GM19467 (cell line): ENCODE measurements at regions not wholly inside any gene's neighbourhood (a gene's known extent, or its start where the extent isn't known, plus 50 kb on each side); places are given as distances from the start of the nearest gene placed in this dataset.
"Not testable (repeated sequence)": the region's sequence is repeated elsewhere in the genome, so short reads cannot be mapped to it uniquely, and the experiment has no call there.

ENCODE experiments used
- ATAC-seq: cut with Tn5 transposase; IDR thresholded peaks from one replicate; pipeline ENCODE4 v1.9.1; 2021; ENCODE audit warnings: mild to moderate bottlenecking, moderate library complexity; ENCODE audit not compliant: unreplicated experiment

GRCh38 chr4:129971419-129971818 is 875.5 kb downstream of the C4orf33 start:
- ATAC-seq, result no peak

- ATAC-seq, result no peak
Measured at GRCh38 chr4:129972257-129972656, 876.3 kb downstream of the C4orf33 start.

- ATAC-seq, result no peak
Measured at GRCh38 chr4:129974730-129975129, 878.8 kb downstream of the C4orf33 start.

- ATAC-seq, result no peak
Measured at GRCh38 chr4:129978315-129978714, 882.4 kb downstream of the C4orf33 start.

- no peak for ATAC-seq
Measured at GRCh38 chr4:129988957-129989356, 893.0 kb downstream of the C4orf33 start.

- ATAC-seq, result peak; percentile 88
Measured at GRCh38 chr4:129994715-129995114, 898.8 kb downstream of the C4orf33 start.

GRCh38 chr4:129998436-129999150 is 902.6 kb downstream of the C4orf33 start:
- ATAC-seq, result no peak

- ATAC-seq, result no peak
Measured at GRCh38 chr4:129999156-129999555, 903.2 kb downstream of the C4orf33 start.

- ATAC-seq, result no peak
Measured at GRCh38 chr4:130008461-130008860, 912.5 kb downstream of the C4orf33 start.

- ATAC-seq, result not testable (repeated sequence)
Measured at GRCh38 chr4:130012806-130013205, 916.9 kb downstream of the C4orf33 start.

GRCh38 chr4:130021706-130022105 is 925.8 kb downstream of the C4orf33 start:
- no peak for ATAC-seq

GRCh38 chr4:130023088-130023487 is 927.1 kb downstream of the C4orf33 start:
- ATAC-seq, result no peak

- no peak for ATAC-seq
Measured at GRCh38 chr4:130025701-130026100, 929.7 kb downstream of the C4orf33 start.

GRCh38 chr4:130026185-130026584 is 930.2 kb downstream of the C4orf33 start:
- no peak for ATAC-seq

GRCh38 chr4:130027973-130028372 is 932.0 kb downstream of the C4orf33 start:
- no peak for ATAC-seq

- ATAC-seq, result peak; percentile 95
Measured at GRCh38 chr4:130028552-130028951, 932.6 kb downstream of the C4orf33 start.

- no peak for ATAC-seq
Measured at GRCh38 chr4:130029442-130029841, 933.5 kb downstream of the C4orf33 start.

GRCh38 chr4:130031858-130032257 is 935.9 kb downstream of the C4orf33 start:
- ATAC-seq, result no peak

GRCh38 chr4:130033657-130034056 is 937.7 kb downstream of the C4orf33 start:
- not testable (repeated sequence) for ATAC-seq

- ATAC-seq, result no peak
Measured at GRCh38 chr4:130034876-130035275, 938.9 kb downstream of the C4orf33 start.

- ATAC-seq, result no peak
Measured at GRCh38 chr4:130035391-130035790, 939.4 kb downstream of the C4orf33 start.

- not testable (repeated sequence) for ATAC-seq
Measured at GRCh38 chr4:130037866-130038265, 941.9 kb downstream of the C4orf33 start.

GRCh38 chr4:130038540-130038939 is 942.6 kb downstream of the C4orf33 start:
- ATAC-seq, result not testable (repeated sequence)
